Stimulated activated CD8-positive, alpha-beta memory T cell treated with anti-CD3 and anti-CD28 coated beads, Interleukin-15, amount 100 ng/mL, for 1 hour (primary cell): ENCODE measurements at regions not wholly inside any gene's neighbourhood (a gene's known extent, or its start where the extent isn't known, plus 50 kb on each side); places are given as distances from the start of the nearest gene placed in this dataset.
A peak's percentile ranks its signal among the peaks of the same experiment; 100 is the strongest.

Source experiments
- DNase-seq: peaks from one replicate; pipeline ENCODE4 v3.0.0-alpha.2; 2020; ENCODE audit warnings: low read depth

DNA sequence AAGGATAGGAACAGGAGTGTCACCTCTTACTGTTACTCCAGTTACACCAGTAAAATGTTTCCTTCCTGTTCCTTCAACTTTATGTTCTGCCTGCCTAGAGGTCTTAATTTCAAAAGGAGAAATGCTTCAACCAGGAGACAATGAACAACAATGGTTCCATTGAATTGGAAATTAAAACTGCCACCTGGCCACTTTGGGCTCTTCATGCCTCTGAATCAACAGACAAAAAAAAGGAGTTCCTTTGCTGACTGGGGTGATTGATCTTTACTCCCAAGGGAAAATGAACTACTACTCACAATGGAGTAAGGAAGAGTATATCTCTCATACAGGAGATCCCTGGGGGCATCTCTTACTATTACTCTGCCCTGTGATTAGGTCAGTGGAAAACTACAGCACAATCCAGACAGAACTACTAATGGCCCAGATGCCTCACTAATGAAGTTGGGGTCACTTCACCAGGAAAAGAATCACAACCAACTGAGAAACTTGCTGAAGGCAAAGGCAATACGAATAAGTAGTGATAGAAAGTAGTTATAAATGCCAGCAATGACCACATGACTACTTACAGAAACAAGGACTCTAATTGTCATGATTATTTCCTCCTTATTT, 76.6 kb upstream of the PRDX6 start:
- no peak for DNase-seq

DNA sequence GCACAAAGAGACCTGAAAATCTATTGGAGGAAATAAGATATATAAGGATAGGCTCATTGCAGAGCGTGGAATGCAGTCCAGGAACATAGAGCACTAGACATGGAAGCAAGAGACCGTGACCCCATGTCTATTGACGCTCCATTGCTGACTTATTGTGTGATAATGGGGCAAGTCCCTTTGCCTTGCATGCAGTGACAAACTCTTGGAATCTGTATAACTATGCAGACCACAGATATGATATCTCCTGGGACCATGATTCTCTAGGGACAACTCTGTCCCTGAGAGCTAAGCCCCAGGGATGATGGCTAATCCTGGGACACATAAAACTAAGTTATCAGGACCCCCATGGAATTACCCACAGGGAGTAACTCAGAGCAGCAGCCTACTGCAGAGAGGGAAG, 73.1 kb upstream of the PRDX6 start:
- DNase-seq, result no peak

DNA sequence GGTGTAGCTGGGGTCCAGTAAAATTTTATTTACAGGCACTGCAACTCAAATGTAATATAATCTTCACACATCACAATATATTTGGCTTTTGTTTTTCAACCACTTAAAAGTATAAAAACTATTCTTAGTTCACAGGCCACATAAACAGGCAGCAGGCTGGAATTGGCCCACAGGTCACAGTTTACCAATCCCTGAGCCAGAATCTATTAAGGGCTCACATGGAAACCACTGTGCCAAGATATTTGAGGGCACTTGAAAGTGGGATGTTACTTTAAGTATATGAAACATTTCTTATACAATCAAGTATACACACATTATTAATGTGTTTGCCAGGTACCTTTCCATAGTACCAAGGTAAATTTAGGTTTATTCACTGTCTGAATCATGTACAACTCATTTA, 71.9 kb upstream of the PRDX6 start:
- DNase-seq, result no peak

DNA sequence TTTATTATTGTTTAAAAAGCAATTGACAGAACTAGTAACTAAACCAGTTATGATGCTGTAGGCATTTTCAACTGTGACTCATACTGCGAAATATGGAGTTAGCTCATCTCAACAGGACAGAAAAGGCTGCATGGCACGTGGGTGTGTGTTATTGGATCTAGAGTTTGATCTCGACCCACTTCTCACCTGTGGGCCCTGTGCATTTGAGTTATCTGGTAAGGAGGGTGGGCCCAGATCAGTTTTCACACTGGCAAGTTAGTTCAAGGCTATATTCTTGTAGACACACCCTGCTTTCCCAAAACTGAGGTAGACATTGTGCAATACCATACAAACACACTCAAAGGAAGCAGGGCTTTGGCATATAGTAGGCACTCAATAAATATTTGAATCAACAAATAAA, 71.3 kb upstream of the PRDX6 start:
- no peak for DNase-seq

DNA sequence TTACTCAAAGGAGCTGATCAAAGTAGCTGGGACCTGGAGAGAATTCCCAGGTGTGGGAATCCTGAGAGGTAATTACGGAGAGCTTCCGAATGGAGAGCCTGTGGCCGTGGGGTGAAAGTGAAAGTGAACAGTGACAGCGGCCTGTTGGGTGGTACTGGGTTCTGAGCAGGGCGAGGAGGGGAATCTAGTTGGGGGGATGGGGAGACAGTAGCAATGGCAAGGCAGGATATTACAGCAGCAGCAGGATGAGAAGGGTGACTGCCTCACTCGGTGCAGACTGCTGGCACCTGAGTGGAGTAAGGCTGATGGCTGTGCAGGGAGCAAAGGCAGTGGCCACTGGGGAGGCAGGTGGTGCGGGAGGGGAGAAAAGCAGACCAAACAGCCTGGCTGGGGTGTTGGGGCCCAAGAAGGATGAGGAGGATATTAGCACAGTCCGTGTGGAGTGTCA, 70.3 kb upstream of the PRDX6 start:
- DNase-seq, result no peak

DNA sequence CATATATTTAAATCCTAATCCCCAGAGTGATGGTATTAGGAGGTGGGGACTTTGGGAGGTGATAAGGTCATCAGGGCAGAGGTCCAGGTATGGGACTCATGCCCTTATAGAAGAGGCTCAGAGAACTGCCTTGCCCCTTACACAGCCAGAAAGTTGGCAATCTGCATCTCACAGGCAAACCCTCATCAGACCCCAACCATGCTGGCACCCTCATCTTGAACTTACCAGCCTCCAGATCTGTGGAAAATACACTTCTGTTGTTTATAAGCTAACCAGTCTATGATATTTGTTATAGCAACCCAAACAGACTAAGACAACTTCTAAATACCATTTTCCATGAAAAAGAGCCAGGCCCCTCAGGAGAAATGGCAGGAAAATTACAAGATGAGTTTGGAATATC, 69.3 kb upstream of the PRDX6 start:
- no peak for DNase-seq

DNA sequence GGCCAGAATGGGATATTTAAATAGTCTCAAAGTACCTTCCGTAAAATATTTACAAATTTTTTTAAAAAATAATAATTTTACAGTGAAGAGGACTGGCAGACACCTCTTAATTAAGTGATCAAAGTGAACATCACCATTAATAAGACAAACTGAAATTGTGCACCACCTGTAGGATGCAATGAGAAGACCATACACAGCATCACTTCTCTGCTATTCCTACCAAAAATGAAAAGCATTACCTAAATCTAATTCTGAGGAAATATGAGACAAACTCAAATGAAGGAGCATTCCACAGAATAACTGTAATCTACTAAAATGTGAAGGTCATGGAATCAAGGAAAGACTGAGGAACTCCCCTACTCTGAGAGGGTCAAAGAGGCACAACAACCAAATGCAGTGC, 68.2 kb upstream of the PRDX6 start:
- DNase-seq, result no peak

DNA sequence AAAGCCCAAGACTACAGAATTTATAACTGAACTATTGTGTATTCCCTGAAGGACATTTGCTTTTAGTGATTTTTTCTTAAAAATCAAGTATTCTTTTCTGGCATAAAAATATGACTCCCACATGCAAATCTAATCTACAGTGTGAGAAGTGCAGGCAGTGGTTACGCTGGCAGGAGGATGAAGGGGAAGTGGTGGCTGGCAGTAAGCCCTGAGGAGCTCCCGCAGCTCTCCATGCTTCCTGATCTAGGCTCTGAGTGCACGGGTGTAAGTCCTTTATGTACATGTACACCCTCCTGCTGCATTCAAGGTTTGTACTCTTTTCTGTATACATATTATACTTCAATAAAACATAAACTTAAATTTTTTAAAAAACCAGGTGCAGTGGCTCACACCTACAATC, 67.5 kb upstream of the PRDX6 start:
- DNase-seq, result no peak

DNA sequence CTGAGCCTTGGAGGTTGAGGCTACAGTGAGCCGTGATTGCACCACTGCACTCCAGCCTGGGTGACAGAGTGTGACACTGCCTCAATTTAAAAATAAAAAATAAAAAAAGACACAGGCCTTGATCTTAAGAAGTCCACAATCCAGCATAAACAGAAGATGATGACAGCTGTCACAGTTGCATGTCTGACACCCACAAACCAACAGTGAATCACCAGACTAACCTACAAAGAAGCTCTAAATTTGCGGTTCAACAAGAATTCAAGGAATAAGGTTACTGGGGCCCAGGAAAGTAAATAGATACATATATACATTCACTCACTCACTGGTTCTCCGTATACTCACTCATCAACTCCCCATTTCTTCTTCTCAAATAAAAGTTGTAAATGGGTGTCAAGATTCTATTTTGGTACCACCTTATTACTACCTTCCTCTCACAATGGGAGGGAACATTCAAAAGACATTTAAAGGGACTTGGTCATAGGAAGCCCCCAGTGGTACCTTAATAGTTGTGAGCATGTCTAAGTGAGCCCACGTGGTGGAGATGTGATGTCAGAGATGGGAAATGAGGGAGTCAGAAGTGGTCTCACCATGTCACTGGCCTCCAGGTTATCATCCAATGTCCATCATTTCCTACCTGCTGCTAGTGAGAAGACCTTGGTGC, 66.9 kb upstream of the PRDX6 start:
- no peak for DNase-seq

DNA sequence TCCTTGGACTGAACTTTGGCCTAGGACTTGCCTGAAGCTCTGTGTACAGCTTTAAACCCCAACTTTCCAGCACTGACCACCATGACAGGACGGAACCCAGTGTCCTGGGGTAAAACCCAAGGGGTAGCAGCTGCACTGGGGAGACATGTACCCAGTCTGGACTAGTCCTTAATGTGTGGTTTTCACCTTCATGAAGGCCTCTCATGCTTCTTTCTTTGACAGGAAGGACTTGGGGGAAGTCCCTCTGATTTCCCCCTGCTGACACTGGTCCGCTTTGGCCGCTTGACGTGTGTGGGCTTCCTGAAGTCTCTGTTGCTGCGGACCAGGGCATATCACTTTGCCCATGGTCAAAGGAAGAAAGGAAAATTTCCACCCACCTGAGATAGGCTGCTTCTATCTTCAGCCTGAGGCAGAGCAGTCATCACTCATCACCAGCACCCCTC, 66.3 kb upstream of the PRDX6 start:
- no peak for DNase-seq

DNA sequence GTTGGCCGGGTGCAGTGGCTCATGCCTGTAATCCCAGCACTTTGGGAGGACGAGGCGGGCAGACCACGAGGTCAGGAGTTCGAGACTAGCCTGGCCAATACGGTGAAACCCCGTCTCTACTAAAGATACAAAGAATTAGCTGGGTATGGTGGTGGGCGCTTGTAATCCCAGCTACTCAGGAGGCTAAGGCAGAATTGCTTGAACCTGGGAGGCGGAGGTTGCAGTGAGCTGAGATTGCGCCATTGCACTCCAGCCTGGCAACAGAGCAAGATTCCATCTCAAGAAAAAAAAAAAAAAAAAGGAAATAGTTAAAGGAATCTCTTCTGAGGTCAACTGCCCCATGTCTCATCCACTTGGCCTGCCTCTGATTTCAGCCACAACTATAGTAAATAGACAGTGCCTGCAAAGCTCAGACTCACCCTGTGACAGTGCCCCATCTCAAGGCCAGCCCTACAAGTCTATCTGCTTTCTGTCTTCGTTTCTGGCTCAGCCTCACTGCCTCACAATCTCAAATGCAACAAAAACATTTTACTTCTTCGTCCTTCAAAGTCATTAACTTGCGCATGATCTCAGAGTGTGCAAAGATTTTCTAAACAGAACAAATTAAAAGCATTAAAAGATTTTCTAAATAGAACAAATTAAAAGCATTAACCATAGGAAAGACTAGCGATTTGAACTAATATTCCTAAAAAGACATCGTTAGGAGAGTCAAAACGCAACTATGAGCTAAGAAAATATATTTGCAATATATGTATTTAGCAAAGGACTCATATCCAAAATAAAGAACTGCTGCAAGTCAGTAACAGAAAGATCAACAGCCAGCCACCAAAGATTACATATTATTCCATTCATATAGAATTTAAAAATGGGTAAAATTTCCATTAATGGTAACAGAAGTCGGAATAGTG, 65.0 kb upstream of the PRDX6 start:
- DNase-seq, result no peak

DNA sequence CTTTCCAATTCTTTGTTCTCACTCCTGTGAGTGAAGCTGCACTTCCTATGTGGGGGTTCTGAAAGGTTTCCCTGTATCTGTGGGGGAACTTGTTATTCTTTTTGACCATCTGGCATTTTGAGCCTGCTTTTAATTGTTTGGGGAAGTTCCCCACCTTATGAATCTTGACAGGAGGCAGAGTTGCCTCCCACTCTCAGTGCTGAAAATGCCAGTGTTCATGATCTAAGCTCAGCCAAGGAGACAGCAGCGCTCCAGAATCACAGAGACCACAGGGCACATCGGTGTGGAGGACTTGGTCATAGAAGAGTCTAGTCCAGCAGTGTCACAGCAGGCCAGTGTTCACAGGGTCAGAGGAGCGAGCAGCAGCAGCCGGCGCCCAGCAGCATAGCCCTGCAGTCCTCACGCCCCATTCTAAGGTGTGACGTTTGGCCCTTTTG, 63.8 kb upstream of the PRDX6 start:
- no peak for DNase-seq

DNA sequence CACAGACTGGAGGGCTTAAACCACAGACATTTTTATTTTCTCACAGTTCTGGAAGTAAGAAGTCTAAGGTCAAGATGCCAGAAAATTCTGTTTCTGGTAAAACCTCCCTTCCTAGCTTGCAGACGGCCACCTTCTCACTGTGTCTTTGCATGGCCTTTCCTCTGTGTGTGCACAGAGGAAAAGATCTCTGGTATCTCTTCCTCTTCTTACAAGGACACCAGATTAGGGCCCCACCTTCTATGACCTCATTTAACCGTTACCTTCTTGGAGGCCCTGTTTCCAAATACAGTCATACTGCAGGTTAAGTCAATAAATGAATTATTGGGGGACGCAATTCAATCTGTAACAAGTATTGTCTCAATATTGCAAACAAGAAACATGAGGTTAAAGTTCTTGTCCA, 63.0 kb upstream of the PRDX6 start:
- no peak for DNase-seq

DNA sequence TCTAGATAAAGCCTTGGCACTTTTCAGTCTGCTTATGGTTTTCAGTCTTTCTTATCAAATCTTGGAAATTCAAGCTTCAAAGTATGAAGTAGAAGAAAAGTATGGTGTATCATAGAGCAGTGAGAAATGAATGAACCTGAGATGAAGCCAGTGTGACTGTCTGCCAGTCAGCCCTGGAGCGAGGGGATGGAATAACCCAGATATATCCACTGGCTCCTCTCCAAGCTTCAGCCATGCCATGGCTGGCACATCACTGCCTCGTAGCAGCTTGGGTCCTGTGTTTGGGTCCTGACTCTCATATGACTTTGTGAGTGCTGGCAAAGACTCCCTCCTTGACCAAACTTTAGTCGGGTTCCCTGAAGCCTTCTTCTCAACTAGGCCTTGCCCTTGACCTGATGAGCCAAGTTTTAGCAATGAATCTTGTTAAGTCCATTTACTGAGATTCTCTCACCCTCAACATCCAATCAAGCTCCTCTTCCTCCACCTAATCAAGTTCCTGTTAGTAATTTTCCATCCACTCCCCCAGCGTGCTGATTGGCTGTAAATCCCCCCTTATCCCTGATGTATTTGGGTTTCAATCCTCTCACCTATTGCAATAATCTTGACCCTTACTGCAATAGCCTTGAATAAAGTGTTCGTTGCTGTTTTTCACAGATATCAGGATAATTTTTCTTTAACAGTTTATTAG, 62.5 kb upstream of the PRDX6 start:
- DNase-seq, result no peak

DNA sequence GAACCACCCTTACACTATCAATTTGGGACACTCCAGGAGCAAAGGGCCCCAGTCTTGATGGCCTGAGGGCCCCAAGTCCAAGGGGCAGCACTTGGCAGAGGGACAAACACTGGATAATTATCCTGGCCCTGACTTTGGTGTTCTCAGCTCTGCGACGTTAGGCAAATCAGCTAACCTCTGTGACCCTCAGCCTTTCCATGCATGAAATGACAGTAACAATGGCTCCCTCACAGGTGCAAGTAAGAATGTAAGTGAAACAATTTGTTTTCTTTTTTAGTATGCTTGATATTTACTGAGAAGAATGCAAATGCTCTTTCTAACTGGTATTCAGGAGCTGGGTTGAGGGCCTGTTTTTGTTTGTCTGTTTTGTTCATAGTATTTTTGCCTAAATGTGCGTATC, 61.6 kb upstream of the PRDX6 start:
- no peak for DNase-seq

DNA sequence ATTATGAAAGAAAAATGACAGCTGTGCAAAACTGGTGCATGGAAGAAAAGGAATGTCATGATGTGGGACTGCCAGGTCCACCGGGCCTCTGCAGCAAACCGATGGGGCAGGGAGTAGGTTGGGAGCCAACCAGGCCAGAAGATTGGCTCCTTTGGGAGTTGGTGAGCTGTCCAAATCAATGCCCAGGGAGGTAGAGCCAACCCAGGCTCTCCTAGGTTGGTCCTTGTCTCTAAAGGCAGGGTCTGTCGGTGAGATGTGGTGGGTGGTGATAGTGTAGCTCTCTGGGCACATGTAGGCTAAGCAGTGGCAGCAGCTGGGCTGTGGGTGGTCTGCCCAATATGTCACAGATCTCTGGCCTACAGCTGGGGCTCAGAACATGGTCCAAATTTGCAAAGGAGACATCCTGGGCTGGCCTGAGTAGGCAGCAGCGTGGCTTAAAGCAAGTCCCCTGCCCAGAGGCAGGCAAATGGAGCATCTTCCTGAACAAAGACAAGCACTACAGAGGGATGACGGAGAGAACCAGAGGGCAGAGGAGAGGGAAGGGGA, 61.2 kb upstream of the PRDX6 start:
- no peak for DNase-seq

DNA sequence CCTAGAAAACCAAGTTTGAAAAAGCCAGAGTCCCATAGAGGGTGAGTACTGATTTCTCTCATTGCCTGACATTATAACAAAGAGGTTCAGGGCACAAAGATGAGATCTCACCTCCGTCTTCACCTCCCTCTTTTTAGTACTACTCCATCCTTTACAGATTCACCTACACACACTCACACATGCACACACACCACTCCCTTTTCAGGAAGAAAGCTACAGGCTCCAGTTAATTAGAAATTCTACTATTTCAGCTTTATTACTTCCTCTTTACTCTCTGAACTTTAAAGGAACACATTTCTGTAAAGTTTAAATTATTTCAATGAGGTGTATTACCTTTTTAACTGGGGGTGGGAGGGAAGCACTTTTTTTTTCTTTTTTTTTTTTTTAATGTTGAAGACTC, 59.6 kb upstream of the PRDX6 start:
- no peak for DNase-seq

DNA sequence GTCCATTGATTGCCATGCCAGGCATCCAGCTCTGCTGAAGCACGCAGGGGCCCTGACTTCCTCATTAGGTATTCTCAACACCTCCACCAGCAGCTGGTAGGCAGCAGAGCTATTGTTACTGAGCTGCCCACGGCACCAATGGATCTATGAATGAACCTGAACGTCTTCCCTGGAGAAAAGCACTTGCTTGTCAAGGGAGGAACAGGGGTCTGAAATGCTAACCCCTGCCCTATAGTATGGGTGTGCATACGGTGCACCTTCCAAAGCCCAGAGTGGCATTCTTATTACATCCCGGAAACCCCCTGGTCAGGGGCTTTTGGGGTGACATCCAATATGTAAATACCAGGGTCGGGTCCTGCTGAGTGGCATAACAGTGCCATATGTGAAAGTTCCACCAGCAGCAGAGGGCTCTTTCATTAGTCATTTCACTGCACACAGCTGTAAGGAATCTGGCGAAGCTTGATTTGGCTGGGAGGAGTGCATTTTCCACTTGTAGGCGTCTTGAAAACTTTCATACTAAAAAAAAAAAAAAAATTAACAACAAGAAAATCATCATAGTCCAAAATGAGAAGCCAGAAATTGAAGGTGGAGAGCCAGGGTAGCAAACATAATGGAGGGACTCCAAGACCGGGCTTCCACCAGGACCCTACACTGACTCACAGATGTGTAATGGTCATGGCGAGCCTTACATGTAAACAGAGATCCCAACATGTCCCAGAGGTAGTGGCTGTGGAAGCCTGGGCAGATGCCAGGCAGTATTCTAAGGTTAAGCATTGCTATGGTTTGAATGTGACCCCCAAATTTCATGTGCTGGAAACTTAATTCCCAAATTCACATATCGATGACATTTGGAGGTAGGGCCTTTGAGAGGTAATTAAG, 58.8 kb upstream of the PRDX6 start:
- DNase-seq, result no peak

DNA sequence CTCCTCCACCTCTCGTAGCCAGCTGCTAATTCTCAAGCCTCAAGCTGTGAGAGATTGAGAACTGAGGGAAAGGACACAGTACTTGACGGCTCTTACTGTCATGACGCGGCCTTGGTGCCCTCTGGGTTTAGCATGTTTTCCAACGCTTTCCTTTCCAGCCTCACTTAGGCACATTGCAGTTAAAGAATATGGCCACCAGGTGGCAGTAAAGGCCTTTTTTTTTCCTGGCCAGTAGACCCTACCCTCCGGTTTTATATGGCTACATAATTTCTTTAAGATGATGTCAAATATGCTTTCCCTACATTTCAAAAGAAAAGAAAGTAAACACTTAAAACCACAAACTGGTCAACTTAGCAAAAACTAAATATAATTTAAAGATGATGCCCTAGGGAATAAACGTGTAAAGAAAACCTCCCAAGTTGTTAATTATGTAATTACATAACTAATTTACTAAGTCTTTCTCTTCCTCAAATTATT, 56.8 kb upstream of the PRDX6 start:
- DNase-seq, result peak; percentile 17

DNA sequence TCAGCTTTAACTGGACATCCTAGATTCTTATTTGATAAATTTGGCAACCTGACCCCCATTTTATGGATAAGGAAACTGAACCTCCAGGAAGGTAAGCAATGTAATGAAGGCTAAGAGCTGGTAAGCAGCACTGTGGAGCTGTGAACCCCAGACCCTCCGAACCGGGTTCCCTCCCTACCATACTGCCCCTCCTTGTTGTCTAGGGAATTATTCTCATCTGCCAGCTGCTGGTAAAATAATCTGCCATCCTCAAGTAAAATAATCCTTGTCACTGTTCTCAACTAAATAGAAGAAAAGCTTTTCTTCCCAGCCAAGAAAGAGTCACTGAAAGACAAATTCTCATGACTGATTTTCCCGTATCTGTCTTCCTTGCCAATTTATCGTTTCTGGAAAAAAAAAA, 55.8 kb upstream of the PRDX6 start:
- no peak for DNase-seq

DNA sequence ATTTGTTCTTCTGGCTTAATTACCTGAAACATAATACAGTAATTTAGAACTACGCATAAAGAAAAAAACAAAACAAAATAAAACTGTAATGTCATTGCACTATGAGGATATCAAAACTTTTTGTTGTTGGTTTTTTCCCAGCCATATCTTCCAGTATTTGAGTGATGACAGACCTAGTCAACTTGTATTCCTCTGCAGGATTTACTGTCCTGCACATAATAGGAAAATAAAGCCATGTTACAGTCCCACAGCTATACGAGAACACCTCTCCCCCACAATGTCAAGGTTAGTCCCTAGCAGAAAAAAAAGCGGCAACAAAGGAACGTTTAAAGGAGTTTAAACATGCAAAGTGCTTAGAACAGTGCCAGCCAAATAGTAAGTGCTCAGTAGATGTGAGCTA, 55.3 kb upstream of the PRDX6 start:
- DNase-seq, result no peak
